HEK293 (cell line): ENCODE measurements at regions not wholly inside any gene's neighbourhood (a gene's known extent, or its start where the extent isn't known, plus 50 kb on each side); places are given as distances from the start of the nearest gene placed in this dataset.

ENCODE experiments used
- CTCF ChIA-PET: fragments of 350-600 bp; formaldehyde crosslinking; extraction: SDS; loops from one replicate; lab custom pipeline; 2021; ENCODE audit warnings: antibody characterized with exemption; lab: Yijun Ruan, JAX
- POLR2A ChIA-PET: fragments of 300-600 bp; formaldehyde crosslinking; extraction: SDS; loops from one replicate; lab custom pipeline; 2020; ENCODE audit warnings: antibody characterized with exemption, inconsistent platforms; lab: Yijun Ruan, JAX
- H3K27ac ChIP-seq: fragments of 200-500 bp; sonication (Bioruptor generic); 2 replicates; pipeline ENCODE4 v1.5.1; 2014; ENCODE audit warnings: low read depth, low read length, control low read depth, inconsistent platforms; ENCODE audit errors: extremely low read depth
- H3K36me3 ChIP-seq, 2 experiments: fragments of 200-500 bp in 1 of 2; sonication (Bioruptor generic) in 1 of 2; 1 replicate in 1 of 2; 2 replicates in 1 of 2; pipeline ENCODE4 v1.5.1; 2014 to 2017; ENCODE audit warnings: inconsistent platforms in 2 of 2, low read length in 2 of 2; ENCODE audit not compliant: control insufficient read depth in 2 of 2, insufficient read depth in 1 of 2
- H3K4me1 ChIP-seq: fragments of 200-500 bp; sonication (Bioruptor generic); 2 replicates; pipeline ENCODE4 v1.5.1; 2014; ENCODE audit warnings: mild to moderate bottlenecking, low read length, inconsistent platforms; ENCODE audit not compliant: control insufficient read depth, insufficient read depth
- H3K4me3 ChIP-seq: 2 replicates; pipeline ENCODE4 v1.5.1; 2011; ENCODE audit warnings: low read depth, mild to moderate bottlenecking, control low read depth, low read length, moderate library complexity
- H3K9me3 ChIP-seq: fragments of 200-500 bp; sonication (Bioruptor generic); 2 replicates; pipeline ENCODE4 v1.5.1; 2014; ENCODE audit warnings: low read depth, low read length, inconsistent platforms; ENCODE audit not compliant: control insufficient read depth, insufficient read depth
- BCL6B ChIP-seq: fragments of 450-650 bp; formaldehyde crosslinking; IDR thresholded peaks from 2 replicates; pipeline ENCODE4 v1.5.1; 2017; ENCODE audit warnings: missing biosample characterization, missing genetic modification characterization
- GLIS2 ChIP-seq: fragments of 450-650 bp; formaldehyde crosslinking; IDR thresholded peaks from 2 replicates; pipeline ENCODE4 v1.5.1; 2016; ENCODE audit warnings: missing biosample characterization, missing genetic modification characterization
- REPIN1 ChIP-seq: fragments of 450-650 bp; formaldehyde crosslinking; IDR thresholded peaks from 2 replicates; pipeline ENCODE4 v1.5.1; 2017; ENCODE audit warnings: missing biosample characterization, missing genetic modification characterization, low read depth
- REST ChIP-seq: fragments of 450-650 bp; formaldehyde crosslinking; IDR thresholded peaks from 2 replicates; pipeline ENCODE4 v1.5.1; 2016; ENCODE audit warnings: missing biosample characterization, missing genetic modification characterization
- SALL2 ChIP-seq: fragments of 450-650 bp; formaldehyde crosslinking; IDR thresholded peaks from 2 replicates; pipeline ENCODE4 v1.5.0; 2017; ENCODE audit warnings: missing biosample characterization, mild to moderate bottlenecking, missing genetic modification characterization, borderline replicate concordance
- TCF7L2 ChIP-seq: IDR thresholded peaks from 2 replicates; pipeline ENCODE4 v1.6.1; 2011; ENCODE audit warnings: low read depth, mild to moderate bottlenecking, inconsistent platforms, low read length, moderate library complexity, borderline replicate concordance
- ZBTB8A ChIP-seq: fragments of 450-650 bp; formaldehyde crosslinking; IDR thresholded peaks from 2 replicates; pipeline ENCODE4 v1.5.1; 2016; ENCODE audit warnings: missing biosample characterization, missing genetic modification characterization
- ZNF138 ChIP-seq: fragments of 450-650 bp; formaldehyde crosslinking; IDR thresholded peaks from 2 replicates; pipeline ENCODE4 v1.5.1; 2016; ENCODE audit warnings: missing biosample characterization, missing genetic modification characterization, borderline replicate concordance
- ZNF16 ChIP-seq: fragments of 450-650 bp; formaldehyde crosslinking; IDR thresholded peaks from 2 replicates; pipeline ENCODE4 v1.5.1; 2016; ENCODE audit warnings: low read depth, missing biosample characterization, missing genetic modification characterization
- ZNF214 ChIP-seq: fragments of 450-650 bp; formaldehyde crosslinking; IDR thresholded peaks from 2 replicates; pipeline ENCODE4 v1.5.1; 2017; ENCODE audit warnings: missing biosample characterization, mild to moderate bottlenecking, missing genetic modification characterization, borderline replicate concordance
- ZNF221 ChIP-seq: fragments of 450-650 bp; formaldehyde crosslinking; IDR thresholded peaks from 2 replicates; pipeline ENCODE4 v1.5.1; 2017; ENCODE audit warnings: missing biosample characterization, missing genetic modification characterization, borderline replicate concordance
- ZNF239 ChIP-seq: fragments of 450-650 bp; formaldehyde crosslinking; IDR thresholded peaks from 2 replicates; pipeline ENCODE4 v1.5.1; 2016; ENCODE audit warnings: missing biosample characterization, missing genetic modification characterization
- ZNF280D ChIP-seq: fragments of 450-650 bp; formaldehyde crosslinking; IDR thresholded peaks from 2 replicates; pipeline ENCODE4 v1.5.1; 2016; ENCODE audit warnings: missing biosample characterization, missing genetic modification characterization
- ZNF513 ChIP-seq: fragments of 450-650 bp; IDR thresholded peaks from 2 replicates; pipeline ENCODE4 v1.5.1; 2018; ENCODE audit warnings: missing biosample characterization, missing genetic modification characterization
- ZNF621 ChIP-seq: fragments of 450-650 bp; formaldehyde crosslinking; IDR thresholded peaks from 2 replicates; pipeline ENCODE4 v1.5.1; 2017; ENCODE audit warnings: missing biosample characterization, missing genetic modification characterization
- ZNF670 ChIP-seq: fragments of 450-650 bp; formaldehyde crosslinking; IDR thresholded peaks from 2 replicates; pipeline ENCODE4 v1.5.1; 2016; ENCODE audit warnings: missing biosample characterization, missing genetic modification characterization, low read depth
- ZNF677 ChIP-seq: fragments of 450-650 bp; IDR thresholded peaks from 2 replicates; pipeline ENCODE4 v1.5.0; 2018; ENCODE audit warnings: missing biosample characterization, mild to moderate bottlenecking, missing genetic modification characterization, moderate library complexity

GRCh38 chr5:166505544-166505943 is 1785.9 kb upstream of the WWC1 start:
- POLR2A ChIA-PET: no interaction called here
- CTCF ChIA-PET: no interaction called here
- Histone ChIP-seq H3K4me1 (no peaks in the 10 kb centered on the region), H3K27ac (no peak overlapping the region), H3K4me3 (no peak overlapping the region), H3K36me3 (no peaks in the 10 kb centered on the region), H3K9me3 (no peaks in the 10 kb centered on the region)
- TF ChIP-seq ZNF214 (tag by site-specific recombination) (no peak), ZNF16 (tag by site-specific recombination) (no peak), ZNF621 (no peak), ZNF670 (no peak), ZBTB8A (tag by site-specific recombination) (no peak), ZNF221 (tag by site-specific recombination) (no peak), ZNF239 (tag by site-specific recombination) (no peak), TCF7L2 (no peak), GLIS2 (tag by site-specific recombination) (no peak), ZNF280D (tag by site-specific recombination) (no peak), ZNF677 (tag by site-specific recombination) (no peak), ZNF138 (tag by site-specific recombination) (no peak)

- H3K4me3 ChIP-seq: no peak overlapping the region
- no peaks in the 10 kb centered on the region for H3K9me3 ChIP-seq
- no peaks in the 10 kb centered on the region for H3K36me3 ChIP-seq
- POLR2A ChIA-PET: no interaction called here
- TF ChIP-seq ZNF513 (tag by site-specific recombination): no peak
- TF ChIP-seq SALL2: no peak
- TF ChIP-seq REPIN1 (tag by site-specific recombination): no peak
- H3K27ac ChIP-seq: no peak overlapping the region
- H3K4me1 ChIP-seq: no peaks in the 10 kb centered on the region
- CTCF ChIA-PET: interaction anchor here (0.6 kb wide), 1 partner anchor 377 kb away, joined by 4 read pairs; no protein-coding TSS in a partner anchor
Observed at GRCh38 chr5:166507810-166508425, 1783.5 kb upstream of the WWC1 start.

- TF ChIP-seq BCL6B (no peak), REST (tag by site-specific recombination) (peak; percentile 93)
- CTCF ChIA-PET: no interaction called here
- H3K9me3 ChIP-seq: no peaks in the 10 kb centered on the region
- no peak overlapping the region for H3K4me3 ChIP-seq
- no peaks in the 10 kb centered on the region for H3K4me1 ChIP-seq
- no peak overlapping the region for H3K27ac ChIP-seq
- no peaks in the 10 kb centered on the region for H3K36me3 ChIP-seq
- POLR2A ChIA-PET: no interaction called here
Observed at GRCh38 chr5:166509085-166509484, 1782.4 kb upstream of the WWC1 start.
